Activated effector memory CD4-positive, alpha-beta T cell treated with anti-CD3 and anti-CD28 coated beads, Interleukin-2, amount 50 U/mL, for 16 hours (primary cell): ENCODE measurements at regions not wholly inside any gene's neighbourhood (a gene's known extent, or its start where the extent isn't known, plus 50 kb on each side); places are given as distances from the start of the nearest gene placed in this dataset.
"Not testable (repeated sequence)": the region's sequence is repeated elsewhere in the genome, so short reads cannot be mapped to it uniquely, and the experiment has no call there.

ENCODE experiments used
- DNase-seq: peaks from one replicate; pipeline ENCODE4 v3.0.0-alpha.2; 2020

DNA sequence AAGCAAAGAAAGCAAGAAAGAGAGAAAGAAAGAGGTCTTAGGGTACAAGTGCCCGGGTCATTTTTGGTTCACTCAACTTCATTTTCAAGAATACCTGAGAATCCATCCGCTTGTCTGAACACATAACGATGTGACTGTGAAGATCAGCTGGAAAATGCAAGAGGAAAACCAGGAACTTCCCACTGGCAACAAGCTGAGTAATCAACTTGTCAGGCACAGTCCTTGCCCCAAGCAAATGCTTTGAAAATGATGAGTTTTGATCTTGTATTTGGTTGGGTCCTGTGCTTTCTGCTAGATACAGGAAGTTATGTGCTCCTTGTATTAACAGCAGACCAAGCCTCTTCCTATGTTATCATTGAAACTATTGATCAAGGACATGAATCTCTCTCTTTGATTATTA is 239.1 kb downstream of the ASMT start:
- DNase-seq, result peak; percentile 25

DNA sequence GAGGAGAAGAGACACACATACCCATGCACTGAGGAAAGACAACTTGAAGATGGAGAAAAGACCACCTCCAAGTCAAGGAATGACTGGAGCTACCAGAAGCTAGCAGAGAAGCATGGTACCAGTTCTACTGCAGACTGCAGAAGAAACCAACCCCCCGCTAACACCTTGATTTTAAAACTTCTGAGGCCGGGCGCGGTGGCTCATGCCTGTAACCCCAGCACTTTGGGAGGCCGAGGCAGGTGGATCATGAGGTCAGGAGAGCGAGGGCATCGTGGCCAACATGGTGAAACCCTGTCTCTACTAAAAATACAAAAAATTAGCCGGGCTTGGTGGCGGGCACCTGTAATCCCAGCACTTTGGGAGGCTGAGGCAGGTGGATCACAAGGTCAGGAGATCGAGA is 240.0 kb downstream of the ASMT start:
- peak; percentile 2 for DNase-seq

DNA sequence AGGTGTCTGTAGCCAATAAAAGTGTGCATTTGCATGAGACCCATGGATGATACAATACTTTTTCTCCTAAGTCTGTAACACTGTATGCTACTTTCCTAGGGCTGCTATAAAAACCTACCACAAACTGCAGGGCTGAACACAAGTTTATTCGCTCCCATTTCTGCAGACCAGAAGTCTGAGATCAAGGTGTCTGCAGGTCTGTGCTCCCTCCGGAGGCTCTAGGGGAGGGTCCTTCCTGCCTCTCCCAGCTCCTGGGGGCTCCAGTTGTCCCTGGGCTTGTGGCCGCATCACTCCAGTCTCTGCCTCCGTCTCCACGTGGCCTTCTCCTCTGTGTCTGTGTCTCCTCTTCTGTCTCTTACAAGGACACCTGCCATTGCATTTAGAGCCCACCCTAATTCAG is 244.4 kb downstream of the ASMT start:
- DNase-seq, result not testable (repeated sequence)

DNA sequence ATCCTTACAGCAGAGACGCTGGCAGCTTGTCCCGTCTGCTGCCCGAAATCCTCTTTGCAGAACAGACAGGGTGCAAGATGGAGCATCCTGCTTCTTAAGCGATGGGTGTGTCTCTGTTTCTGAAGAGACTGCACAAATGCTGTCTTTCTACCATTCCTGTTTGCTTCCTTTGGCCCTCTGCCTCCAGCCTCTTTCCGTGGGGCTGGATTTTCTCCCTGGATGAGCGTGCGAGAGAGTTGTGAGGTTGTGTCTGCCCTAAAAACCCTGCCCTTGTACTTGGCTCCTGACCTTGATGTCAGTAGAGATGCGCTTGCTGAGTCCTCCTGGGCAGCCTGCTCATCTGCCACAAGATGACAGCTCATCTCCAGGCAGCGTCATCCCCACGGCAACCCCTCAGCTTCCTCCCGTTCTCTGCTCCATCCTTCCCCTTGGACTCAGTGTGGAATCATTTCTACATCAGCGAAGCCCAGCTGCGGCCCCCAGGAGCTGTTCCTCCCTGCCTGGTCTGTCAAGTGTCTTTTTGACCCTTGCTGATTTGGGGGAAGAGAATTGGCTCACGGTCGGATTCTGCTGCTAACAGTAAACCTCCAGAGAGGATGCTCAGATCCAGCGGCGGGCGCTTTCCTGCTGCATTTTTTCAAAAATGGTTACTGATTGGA is 246.2 kb downstream of the ASMT start:
- peak; percentile 38 for DNase-seq

DNA sequence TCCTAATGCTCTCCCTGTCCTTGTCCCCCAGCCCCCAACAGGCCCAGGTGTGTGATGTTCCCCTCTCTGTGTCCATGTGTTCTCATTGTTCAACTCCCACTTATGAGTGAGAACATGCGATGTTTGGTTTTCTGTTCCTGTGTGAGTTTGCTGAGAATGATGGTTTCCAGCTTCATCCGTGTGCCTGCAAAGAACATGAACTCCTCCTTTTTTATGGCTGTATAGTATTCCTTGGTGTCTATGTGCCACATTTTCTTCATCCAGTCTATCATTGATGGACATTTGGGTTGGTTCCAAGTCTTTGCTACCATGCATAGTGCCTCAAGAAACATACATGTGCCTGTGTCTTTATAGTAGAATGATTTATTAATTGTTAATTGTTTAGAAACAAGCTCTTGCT is 249.1 kb downstream of the ASMT start:
- DNase-seq, result peak; percentile 49

DNA sequence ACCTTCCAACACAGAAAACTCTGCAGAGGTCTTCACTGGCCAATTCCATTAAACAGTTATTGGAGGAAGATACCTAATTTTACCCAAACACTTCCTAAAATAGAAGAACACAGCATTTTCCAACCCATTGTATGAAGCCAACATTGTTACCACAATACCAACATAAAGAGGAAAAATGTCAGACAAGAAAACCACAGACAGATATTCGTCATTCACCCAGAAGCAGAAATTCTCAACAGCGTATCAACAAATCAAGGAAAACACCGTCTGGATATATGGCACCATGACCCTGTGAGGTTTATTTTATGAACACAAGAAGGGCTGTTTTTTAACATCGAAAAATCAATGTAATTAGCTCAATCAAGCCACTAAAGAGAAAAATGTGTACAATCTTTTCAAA is 255.6 kb downstream of the ASMT start:
- DNase-seq, result no peak

DNA sequence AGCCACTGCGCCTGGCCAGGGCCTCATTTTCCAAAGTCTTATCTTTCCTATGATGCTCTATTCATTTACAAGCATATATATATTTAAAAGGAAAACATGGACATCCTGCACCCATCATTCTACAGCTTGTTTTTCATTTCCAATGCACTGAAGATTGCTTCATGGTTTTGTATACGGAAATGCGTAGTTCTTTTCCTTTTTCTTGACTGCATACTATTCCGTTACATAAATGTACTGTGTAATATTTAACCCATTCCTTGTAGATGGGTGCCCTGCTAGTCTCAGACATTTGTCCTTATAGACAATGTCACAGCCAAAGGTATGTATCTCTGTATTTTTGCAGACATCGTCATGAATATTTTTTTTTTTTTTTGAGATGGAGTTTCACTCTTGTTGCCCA is 257.0 kb downstream of the ASMT start:
- no peak for DNase-seq

DNA sequence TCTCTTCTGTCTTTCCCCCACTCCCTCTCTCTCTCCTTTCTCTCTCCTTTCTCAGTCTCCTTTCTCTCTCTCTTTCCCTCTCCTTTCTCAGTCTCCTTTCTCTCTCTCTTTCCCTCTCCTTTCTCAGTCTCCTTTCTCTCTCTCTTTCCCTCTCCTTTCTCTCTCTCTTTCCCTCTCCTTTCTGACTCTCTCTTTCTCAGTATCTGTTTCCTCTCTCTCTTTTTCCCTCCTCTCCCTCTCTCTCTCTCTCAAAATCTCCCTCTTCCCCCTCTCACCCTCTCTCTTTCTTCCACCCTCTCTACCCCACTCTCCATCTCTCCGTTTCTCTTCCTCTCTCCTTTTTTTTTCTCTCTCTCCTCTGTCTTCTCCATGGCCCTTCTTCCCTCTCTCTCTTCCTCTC is 258.8 kb downstream of the ASMT start:
- no peak for DNase-seq

DNA sequence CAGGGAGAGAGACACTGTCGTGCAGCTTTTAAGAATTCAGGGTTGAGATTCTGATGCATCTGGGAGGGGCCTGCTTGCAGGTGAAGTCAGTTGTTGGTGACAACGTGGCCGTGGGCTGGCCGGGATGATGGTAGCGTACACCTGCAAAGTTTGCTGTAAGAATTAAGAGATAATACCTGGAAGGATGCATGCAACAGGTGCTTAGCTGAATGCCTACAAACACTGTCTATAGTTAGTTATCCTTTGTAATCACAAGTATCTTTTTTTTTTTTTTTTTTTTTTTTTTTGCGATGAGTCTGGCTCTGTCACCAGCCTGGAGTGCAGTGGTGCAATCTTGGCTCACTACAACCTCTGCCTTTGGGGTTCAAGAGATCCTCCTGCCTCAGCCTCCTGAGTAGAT is 259.6 kb downstream of the ASMT start:
- no peak for DNase-seq

DNA sequence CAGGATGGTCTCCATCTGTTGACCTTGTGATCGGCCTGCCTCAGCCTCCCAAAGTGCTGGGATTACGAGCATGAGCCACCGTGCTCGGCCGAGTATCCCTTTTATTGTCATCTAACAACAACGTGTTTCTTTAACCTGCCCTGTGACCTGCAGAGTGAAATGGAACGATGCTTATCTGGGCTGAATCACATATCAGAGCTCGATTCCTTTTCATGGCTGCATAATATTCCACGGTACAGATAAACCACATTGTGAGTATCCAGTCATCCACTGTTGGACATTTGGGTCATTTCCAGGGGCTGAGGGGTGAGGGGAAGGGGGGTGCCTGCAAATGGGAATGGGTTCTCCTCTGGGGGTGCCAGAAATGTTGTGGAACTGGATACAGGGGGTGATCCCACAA is 260.0 kb downstream of the ASMT start:
- peak; percentile 10 for DNase-seq

DNA sequence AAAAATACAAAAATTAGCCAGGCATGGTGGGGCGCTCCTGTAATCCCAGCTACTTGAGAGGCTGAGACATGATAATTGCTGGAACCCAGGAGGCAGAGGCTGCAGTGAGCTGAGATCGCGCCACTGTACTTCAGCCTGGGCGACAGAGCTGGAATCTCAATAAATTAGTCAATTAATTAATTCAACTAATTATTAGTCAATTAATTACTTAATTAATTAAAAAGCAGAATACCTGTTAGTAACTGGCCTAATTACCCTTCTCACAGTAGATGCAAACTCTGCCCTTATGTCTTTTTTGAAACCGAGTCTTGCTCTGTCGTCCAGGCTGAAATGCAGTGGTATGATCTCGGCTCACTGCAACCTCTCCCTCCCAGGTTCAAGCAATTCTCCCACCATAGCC is 261.2 kb downstream of the ASMT start:
- peak; percentile 2 for DNase-seq

DNA sequence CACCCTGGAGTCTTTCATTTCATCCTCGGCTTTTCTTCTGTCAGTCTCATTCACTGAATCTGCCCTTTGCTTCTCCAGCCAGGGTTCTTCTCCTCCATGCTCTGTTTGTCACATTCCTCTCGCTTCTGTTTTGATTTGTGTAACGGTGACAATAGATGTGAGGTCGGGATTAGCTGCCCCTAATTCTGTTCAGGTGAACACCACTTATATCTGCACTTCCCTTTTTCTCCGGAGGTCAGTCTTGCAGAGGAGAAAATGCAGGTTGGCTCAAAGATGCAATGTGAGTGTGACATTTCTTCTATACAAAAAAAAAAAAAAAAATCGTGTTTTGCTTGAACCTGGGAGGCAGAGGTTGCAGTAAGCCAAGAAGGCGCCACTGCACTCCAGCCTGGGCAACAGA is 262.9 kb downstream of the ASMT start:
- DNase-seq, result no peak

DNA sequence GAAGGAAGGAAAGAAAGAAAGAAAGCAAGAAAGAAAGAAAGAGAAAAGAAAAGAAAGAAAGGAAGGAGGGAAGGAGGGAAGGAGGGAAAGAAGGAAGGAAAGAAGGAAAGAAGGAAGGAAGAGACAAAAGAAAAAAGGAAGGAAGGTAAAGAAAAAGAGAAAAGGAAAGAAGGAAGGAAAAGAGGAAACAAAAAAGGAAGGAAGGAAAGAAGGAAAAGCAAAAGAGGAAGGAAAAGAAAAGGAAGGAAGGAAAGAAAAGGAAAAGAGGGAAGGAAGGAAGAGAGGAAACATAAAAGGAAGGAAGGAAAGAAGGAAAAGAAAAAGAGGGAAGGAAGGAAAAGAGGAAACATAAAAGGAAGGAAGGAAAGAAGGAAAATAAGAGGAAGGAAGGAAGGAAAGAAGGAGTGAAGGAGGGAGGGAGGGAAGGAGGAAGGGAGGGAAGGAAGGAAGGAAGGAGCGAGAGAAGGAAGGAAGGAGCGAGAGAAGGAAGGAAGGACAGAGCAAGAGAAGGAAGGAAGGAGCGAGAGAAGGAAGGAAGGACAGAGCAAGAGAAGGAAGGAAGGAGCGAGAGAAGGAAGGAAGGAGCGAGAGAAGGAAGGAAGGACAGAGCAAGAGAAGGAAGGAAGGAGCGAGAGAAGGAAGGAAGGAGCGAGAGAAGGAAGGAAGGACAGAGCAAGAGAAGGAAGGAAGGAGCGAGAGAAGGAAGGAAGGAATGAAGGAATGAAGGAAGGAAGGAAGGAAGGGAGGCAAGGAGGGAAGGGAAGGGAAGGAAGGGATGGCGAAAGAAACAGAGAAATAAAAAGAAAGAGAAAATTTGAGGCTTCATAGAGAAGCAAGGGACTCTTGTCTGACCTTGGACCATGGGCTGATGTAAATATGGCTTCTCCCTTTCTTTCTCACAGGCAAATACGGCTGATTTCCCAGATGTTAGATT is 266.3 kb downstream of the ASMT start:
- DNase-seq, result not testable (repeated sequence)

DNA sequence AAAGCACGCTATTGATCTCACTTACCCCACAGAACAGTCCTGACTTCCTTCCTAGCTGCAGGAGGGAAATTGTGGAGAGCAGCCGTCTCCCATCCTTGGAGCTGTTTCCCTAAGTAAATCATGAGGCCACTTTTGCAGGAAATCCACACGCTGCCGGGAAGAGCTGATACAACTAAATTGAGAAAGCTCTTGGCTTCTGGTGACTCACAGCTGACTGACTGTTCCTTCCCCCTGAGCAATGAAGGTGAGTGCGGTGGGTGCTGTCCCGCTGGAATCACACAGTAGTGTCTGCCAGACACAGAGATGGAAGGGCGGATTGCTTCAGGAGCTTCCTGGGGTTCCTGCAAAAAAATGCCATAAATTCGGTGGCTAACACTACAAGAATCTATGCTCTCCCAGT is 268.9 kb downstream of the ASMT start:
- DNase-seq, result peak; percentile 30

DNA sequence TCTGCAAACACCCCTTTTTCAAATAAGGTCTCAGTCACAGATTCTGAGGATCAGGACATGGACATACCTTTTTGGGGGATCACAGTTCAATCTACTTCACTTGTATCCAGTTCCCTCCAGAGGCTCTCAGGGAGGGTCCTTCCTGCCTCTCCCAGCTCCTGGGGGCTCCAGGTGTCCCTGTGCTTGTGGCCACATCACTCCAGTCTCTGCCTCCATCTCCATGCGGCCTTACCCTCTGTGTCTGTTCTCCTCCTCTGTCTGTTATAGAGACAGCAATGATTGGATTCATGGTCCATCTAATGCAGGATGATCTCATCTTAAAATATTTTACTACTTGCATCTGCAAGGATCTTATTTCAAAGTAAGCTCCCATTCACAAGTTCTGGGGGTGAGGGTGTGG is 269.6 kb downstream of the ASMT start:
- DNase-seq, result peak; percentile 39

DNA sequence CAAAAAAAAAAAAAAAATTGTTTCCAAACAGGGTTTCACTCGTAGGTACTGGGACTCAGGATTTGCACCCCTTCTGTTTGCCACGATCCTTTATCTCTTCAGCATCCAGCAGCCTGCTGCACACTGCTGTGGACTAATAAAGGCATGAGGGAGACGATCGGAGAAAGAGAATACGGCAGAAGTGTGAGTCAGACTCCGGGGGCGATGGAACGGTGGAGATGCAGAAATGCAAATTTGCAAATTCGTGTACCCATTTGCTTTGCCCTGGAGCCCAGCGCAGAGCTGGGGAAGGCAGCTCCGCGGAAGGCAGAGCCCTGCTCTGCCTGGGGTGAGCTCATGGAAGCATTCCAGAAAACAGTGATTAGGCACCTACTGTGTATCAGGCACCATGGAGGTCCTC is 270.3 kb downstream of the ASMT start:
- peak; percentile 3 for DNase-seq

DNA sequence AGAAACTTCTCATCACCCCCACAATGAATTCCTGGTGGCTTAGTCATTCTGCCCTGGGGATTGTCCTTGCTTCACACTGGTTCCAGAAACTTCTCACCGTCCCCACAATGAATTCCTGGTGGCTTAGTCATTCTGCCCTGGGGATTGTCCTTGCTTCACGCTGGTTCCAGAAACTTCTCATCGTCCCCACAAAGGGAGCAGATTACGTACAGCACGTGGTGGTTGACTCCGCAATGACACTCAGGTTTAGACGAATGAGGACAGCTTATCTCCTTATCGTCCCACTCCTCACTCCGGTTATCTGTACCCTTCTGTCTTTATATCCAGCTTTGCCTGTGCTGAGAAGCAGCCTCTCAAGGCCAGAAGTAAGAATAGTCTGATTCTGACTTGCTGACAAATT is 273.4 kb downstream of the ASMT start:
- DNase-seq, result not testable (repeated sequence)

DNA sequence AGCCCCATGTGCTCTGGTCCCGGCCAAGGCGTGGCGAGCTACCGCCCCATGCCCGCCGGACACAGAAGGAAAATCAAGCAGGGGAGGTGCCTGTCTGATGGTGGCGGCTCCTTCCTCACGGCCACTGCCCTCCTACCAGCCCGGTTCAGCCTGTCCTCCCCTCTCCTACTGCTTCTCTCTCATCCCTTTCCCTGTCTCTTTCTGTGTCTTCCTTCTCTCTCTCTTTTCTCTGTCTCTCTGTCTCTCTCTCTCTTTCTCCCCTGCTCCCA is 279.1 kb downstream of the ASMT start:
- peak; percentile 37 for DNase-seq

DNA sequence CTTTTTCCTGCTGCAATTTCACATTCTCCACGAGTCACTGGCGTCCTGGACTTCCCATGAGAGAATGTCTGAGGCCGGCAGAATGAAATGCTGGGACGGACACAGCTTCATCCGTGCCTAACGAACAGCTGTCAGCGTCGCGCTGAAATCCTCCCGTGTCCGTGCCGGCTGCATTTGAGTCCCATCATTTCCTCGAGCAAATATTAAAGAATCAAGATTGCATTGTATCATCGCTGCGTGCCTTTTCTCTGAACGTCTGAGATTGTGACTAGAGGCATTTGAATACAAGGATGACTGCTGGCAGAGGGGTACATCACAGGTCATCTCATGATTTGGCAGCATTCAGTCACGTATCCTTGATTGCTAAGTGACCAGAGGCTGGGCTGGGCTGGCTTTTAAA is 279.9 kb downstream of the ASMT start:
- DNase-seq, result peak; percentile 33

DNA sequence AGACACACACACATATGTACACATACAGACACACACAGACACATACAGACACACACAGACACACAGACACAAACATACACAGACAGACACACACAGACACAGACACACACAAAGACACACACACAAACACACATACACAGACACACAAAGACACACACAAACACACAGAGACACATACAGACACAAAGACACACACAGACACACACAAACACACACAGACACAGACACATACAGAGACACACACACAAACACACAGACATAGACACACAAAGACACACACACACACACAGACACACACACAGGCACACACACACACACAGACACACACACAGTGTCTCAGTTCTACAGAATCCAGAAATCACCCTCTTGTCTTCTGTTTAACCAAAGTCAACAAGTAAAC is 280.7 kb downstream of the ASMT start:
- DNase-seq, result no peak

DNA sequence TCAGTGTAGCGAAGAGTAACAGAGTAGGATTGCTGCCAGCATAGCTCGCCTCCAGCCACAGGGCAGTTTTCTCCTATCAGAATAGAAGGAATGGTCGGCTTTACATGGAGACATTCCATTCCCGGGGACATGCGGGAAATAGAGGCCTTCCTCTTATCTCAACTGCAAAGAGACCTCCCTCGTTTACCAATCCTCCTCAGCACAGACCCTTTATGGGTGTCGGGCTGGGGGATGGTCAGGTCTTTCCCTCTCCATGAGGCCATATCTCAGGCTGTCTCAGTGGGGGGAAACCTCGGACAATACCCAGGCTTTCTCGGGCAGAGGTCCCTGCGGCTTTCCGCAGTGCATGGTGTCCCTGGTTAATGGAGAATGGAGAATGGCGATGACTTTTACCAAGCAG is 285.0 kb downstream of the ASMT start:
- DNase-seq, result peak; percentile 17

DNA sequence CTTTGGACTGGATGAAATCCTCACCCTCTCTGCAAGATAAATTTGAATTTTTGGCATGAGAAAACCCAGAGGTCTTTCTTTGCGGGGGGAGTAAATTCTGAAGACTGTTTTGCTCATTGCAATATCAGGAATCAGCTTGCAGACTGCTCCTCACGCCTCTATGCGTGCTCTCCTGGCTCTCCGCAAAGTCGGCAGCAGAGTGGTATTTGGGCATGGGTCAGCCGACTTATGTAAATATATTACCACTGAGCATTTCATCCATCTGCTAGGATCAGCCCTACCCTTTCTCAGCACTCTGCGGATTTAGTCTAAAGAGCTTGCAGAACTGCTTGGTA is 288.0 kb downstream of the ASMT start:
- peak; percentile 4 for DNase-seq

DNA sequence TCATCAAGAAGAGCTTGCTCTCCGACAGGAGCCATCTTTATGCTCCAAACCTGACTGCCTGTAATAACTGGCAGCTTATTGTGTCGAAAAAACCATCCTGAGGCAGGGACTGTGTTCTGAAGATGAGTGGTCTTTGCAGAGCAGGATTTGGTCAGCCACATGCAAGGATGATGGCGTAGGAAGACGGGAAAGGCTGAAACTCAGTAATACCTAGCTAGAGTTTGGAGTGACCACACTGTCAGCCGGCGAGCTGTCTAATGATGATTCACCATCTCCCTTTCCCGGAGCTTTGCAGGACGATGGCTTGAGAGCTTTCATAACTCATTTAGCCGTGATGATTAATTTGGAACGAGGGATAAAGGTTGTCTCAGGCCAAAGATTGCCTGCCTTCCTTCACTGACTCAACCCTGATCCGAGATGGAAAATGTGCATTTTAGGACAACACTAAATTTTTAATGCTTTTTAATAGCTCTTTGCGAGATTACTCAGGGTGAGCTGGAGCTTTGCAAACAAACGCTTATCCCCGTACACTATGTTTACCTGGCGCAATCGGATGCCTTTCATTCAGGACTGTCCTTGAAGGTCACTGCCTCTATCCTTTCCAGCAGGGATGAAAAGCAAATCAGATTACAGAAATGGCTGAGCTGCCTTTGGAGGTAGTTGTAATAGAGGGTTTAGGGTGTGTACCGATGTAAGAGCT is 288.5 kb downstream of the ASMT start:
- peak; percentile 3 for DNase-seq

DNA sequence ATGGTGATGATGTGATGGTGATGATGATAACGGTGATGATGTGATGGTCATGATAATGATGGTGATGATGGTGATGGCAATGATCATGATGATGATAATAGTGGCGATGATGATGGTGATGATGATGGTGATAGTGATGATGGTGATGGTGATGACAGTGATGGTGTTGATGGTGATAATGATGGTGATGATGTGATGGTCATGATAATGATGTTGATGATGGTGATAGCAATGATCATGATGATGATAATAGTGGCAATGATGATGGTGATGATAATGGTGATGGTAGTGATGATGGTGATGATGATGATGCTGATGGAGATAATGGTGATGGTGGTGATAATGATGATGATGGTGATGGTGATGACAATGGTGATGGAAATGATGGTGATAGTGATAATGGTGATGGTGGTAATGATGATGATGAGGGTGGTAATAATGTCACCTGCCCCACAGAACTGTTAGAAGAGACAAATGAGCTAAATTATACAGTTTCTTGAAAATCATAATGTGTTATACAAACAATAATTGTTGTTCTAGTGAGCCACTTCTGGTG is 289.9 kb downstream of the ASMT start:
- DNase-seq, result no peak
